Nucleus accumbens (tissue), 56 donors: ENCODE measurements at regions not wholly inside any gene's neighbourhood (a gene's known extent, or its start where the extent isn't known, plus 50 kb on each side); places are given as distances from the start of the nearest gene placed in this dataset.

ENCODE experiments used
- DNase-seq, 56 donors: peaks; one replicate each; lab custom pipeline; 2025; lab: John Stamatoyannopoulos, UW

GRCh38 chr3:154496978-154497377, 67.0 kb upstream of the GPR149 start:
- no peak for DNase-seq

GRCh38 chr3:154496540-154496939, 66.5 kb upstream of the GPR149 start:
- DNase-seq: no peak

- DNase-seq: no peak
These were observed 57.0 kb upstream of the GPR149 start for GRCh38 chr3:154486949-154487348.

GRCh38 chr3:154482507-154482906, 52.5 kb upstream of the GPR149 start:
- DNase-seq: no peak

- DNase-seq: no peak
These were observed 50.0 kb upstream of the GPR149 start for GRCh38 chr3:154480033-154480432.
